H1 (cell line): ENCODE measurements at regions not wholly inside any gene's neighbourhood (a gene's known extent, or its start where the extent isn't known, plus 50 kb on each side); places are given as distances from the start of the nearest gene placed in this dataset.

Source experiments
- CTCF ChIA-PET: fragments of 300-600 bp; sonication (Branson Sonifier 250); formaldehyde crosslinking; loops from one replicate; lab custom pipeline; 2021; ENCODE audit not compliant: partially characterized antibody; lab: Charles Lee
- POLR2A ChIA-PET: fragments of 300-600 bp; sonication (Branson Sonifier 250); formaldehyde crosslinking; loops from one replicate; lab custom pipeline; 2021; ENCODE audit warnings: inconsistent platforms; ENCODE audit not compliant: partially characterized antibody; lab: Charles Lee
- DNase-seq, 2 experiments: peaks; one replicate each; pipeline versions ENCODE4 v3.0.0 to v3.0.0-alpha.2; 2010 to 2022; ENCODE audit warnings: low spot score in 2 of 2, low read depth in 1 of 2, mixed read lengths in 1 of 2
- FAIRE-seq: peaks from 2 replicates; lab custom pipeline; 2011; peaks lifted over from hg19 to GRCh38; lab: Jason Lieb, UNC
- H2AFZ ChIP-seq: 2 replicates; pipeline ENCODE4 v1.8.1; 2012; ENCODE audit warnings: low read length, inconsistent platforms
- H2AK5ac ChIP-seq: 2 replicates; pipeline ENCODE4 v1.6.1; 2013; ENCODE audit warnings: low read depth, low read length
- H2BK120ac ChIP-seq: replicated peaks from 2 replicates; pipeline ENCODE3; 2013; ENCODE audit warnings: low read depth, low read length, inconsistent platforms
- H2BK12ac ChIP-seq: 2 replicates; pipeline ENCODE4 v1.6.1; 2013; ENCODE audit warnings: low read depth, low read length
- H2BK15ac ChIP-seq: 2 replicates; pipeline ENCODE4 v1.6.1; 2013; ENCODE audit warnings: low read length
- H2BK20ac ChIP-seq: 2 replicates; pipeline ENCODE4 v1.6.1; 2013; ENCODE audit warnings: low read length
- H2BK5ac ChIP-seq: 2 replicates; pipeline ENCODE4 v1.6.1; 2013; ENCODE audit warnings: low read depth, low read length
- H3K14ac ChIP-seq: 2 replicates; pipeline ENCODE4 v1.6.1; 2013; ENCODE audit warnings: inconsistent platforms; ENCODE audit not compliant: insufficient read length
- H3K18ac ChIP-seq: 2 replicates; pipeline ENCODE4 v1.6.1; 2013; ENCODE audit warnings: low read length; ENCODE audit errors: extremely low read depth
- H3K23ac ChIP-seq: 2 replicates; pipeline ENCODE4 v1.6.1; 2013; ENCODE audit warnings: inconsistent platforms; ENCODE audit not compliant: insufficient read length
- H3K23me2 ChIP-seq: 2 replicates; pipeline ENCODE4 v1.6.1; 2013; ENCODE audit warnings: low read depth, low read length
- H3K27ac ChIP-seq: 2 replicates; pipeline ENCODE4 v1.6.1; 2011; ENCODE audit warnings: low read depth, low read length, inconsistent platforms
- H3K27me3 ChIP-seq, 4 experiments: replicated peaks in 1 of 4; 1 replicate in 1 of 4; 2 replicates in 3 of 4; pipeline versions ENCODE4 v1.6.1 to v1.8.1; 2011 to 2013; ENCODE audit warnings: low read length in 3 of 4, mild to moderate bottlenecking in 3 of 4, inconsistent platforms in 2 of 4, mixed read lengths in 2 of 4, moderate library complexity in 1 of 4; ENCODE audit not compliant: control insufficient read depth in 3 of 4, insufficient read depth in 3 of 4; ENCODE audit errors: extremely low read depth in 1 of 4
- H3K36me3 ChIP-seq, 4 experiments: 2 replicates each; pipeline versions ENCODE4 v1.6.1 to v1.8.1; 2011 to 2013; ENCODE audit warnings: mild to moderate bottlenecking in 4 of 4, low read length in 3 of 4, moderate library complexity in 2 of 4, control low read depth in 1 of 4, inconsistent platforms in 1 of 4; ENCODE audit not compliant: insufficient read depth in 4 of 4, control insufficient read depth in 2 of 4
- H3K4ac ChIP-seq: replicated peaks from 2 replicates; pipeline ENCODE3; 2013; ENCODE audit warnings: low read length, low read depth, mixed read lengths, inconsistent platforms; ENCODE audit not compliant: insufficient read length
- H3K4me1 ChIP-seq, 4 experiments: replicated peaks in 1 of 4; 1 replicate in 1 of 4; 2 replicates in 3 of 4; pipeline versions ENCODE4 v1.6.1 to v1.8.1; 2011 to 2013; ENCODE audit warnings: low read length in 3 of 4, inconsistent platforms in 2 of 4, mixed read lengths in 1 of 4; ENCODE audit not compliant: insufficient read depth in 4 of 4, control insufficient read depth in 3 of 4
- H3K4me2 ChIP-seq, 2 experiments: 2 replicates each; pipeline versions ENCODE4 v1.6.1 to v1.8.1; 2011 to 2013; ENCODE audit warnings: low read depth in 2 of 2, low read length in 2 of 2, control low read depth in 1 of 2, inconsistent platforms in 1 of 2, mild to moderate bottlenecking in 1 of 2; ENCODE audit not compliant: insufficient read depth in 1 of 2
- H3K4me3 ChIP-seq, 4 experiments: fragments of 200-600, 300-600 bp in 1 of 4; sonication (generic), shearing (Covaris generic), sonication (Bioruptor Twin) in 1 of 4; 2 replicates each; pipeline versions ENCODE4 v1.5.1 to v1.8.1; 2011 to 2016; ENCODE audit warnings: low read length in 4 of 4, low read depth in 3 of 4, control low read depth in 2 of 4, inconsistent platforms in 2 of 4, mild to moderate bottlenecking in 2 of 4, mixed read lengths in 1 of 4, moderate library complexity in 1 of 4; ENCODE audit not compliant: insufficient read depth in 2 of 4; ENCODE audit errors: extremely low read depth in 1 of 4
- H3K56ac ChIP-seq: replicated peaks from 2 replicates; pipeline ENCODE3; 2013; ENCODE audit warnings: low read depth, mild to moderate bottlenecking, mixed read lengths, low read length, inconsistent platforms; ENCODE audit not compliant: insufficient read length
- H3K79me1 ChIP-seq: 2 replicates; pipeline ENCODE4 v1.6.1; 2013; ENCODE audit warnings: low read depth, low read length, control low read depth
- H3K79me2 ChIP-seq, 2 experiments: 2 replicates each; pipeline versions ENCODE4 v1.6.1 to v1.8.1; 2012 to 2013; ENCODE audit warnings: low read length in 2 of 2, mild to moderate bottlenecking in 2 of 2, inconsistent platforms in 1 of 2; ENCODE audit not compliant: insufficient read depth in 2 of 2, control insufficient read depth in 1 of 2
- H3K9ac ChIP-seq, 4 experiments: replicated peaks in 1 of 4; 1 replicate in 1 of 4; 2 replicates in 3 of 4; pipeline versions ENCODE4 v1.6.1 to v1.8.1; 2011 to 2013; ENCODE audit warnings: low read depth in 3 of 4, low read length in 3 of 4, control low read depth in 2 of 4, mild to moderate bottlenecking in 2 of 4, moderate library complexity in 2 of 4, inconsistent platforms in 1 of 4; ENCODE audit errors: extremely low read depth in 1 of 4
- H3K9me3 ChIP-seq, 2 experiments: 2 replicates each; pipeline versions ENCODE4 v1.6.1 to v1.8.1; 2012 to 2013; ENCODE audit warnings: mild to moderate bottlenecking in 2 of 2, moderate library complexity in 2 of 2, control low read depth in 1 of 2, inconsistent platforms in 1 of 2, low read depth in 1 of 2, low read length in 1 of 2, mixed read lengths in 1 of 2; ENCODE audit not compliant: insufficient read depth in 2 of 2
- H4K20me1 ChIP-seq, 2 experiments: replicated peaks in 1 of 2; 2 replicates each; pipeline versions ENCODE3 to v1.8.1; 2011 to 2013; ENCODE audit warnings: inconsistent platforms in 2 of 2, low read length in 2 of 2, mild to moderate bottlenecking in 1 of 2; ENCODE audit not compliant: insufficient read depth in 2 of 2, control insufficient read depth in 1 of 2
- H4K5ac ChIP-seq: 2 replicates; pipeline ENCODE4 v1.6.1; 2013; ENCODE audit warnings: low read length, low read depth, mixed read lengths, inconsistent platforms; ENCODE audit not compliant: insufficient read length
- H4K8ac ChIP-seq: 2 replicates; pipeline ENCODE4 v1.8.0; 2013; ENCODE audit warnings: mild to moderate bottlenecking, moderate library complexity, low read length, inconsistent platforms; ENCODE audit not compliant: insufficient read depth; ENCODE audit errors: extremely low read depth
- H4K91ac ChIP-seq: replicated peaks from 2 replicates; pipeline ENCODE3; 2013; ENCODE audit warnings: low read length, mixed read lengths, inconsistent platforms; ENCODE audit not compliant: insufficient read length
- ASH2L ChIP-seq: fragments of 200-600, 300-600 bp; sonication (generic); IDR thresholded peaks from one replicate; pipeline ENCODE4 v1.7.1; 2017; ENCODE audit warnings: low read length
- BCL11A ChIP-seq, 2 experiments: IDR thresholded peaks; one replicate each; pipeline ENCODE4 v1.6.1; 2011; ENCODE audit warnings: low read depth in 2 of 2, low read length in 2 of 2, mild to moderate bottlenecking in 2 of 2
- CBX5 ChIP-seq: fragments of 300-800, 300-1000 bp; sonication (generic); IDR thresholded peaks from 2 replicates; pipeline ENCODE4 v1.7.1; 2016; ENCODE audit warnings: antibody characterized with exemption, low read length, low read depth
- CBX8 ChIP-seq: fragments of 300-800, 300-1000 bp; sonication (generic); IDR thresholded peaks from 2 replicates; pipeline ENCODE4 v1.7.1; 2016; ENCODE audit warnings: low read depth, low read length, borderline replicate concordance
- CEBPB ChIP-seq: IDR thresholded peaks from 2 replicates; pipeline ENCODE4 v1.6.1; 2012; ENCODE audit warnings: low read depth, low read length
- CTBP2 ChIP-seq: IDR thresholded peaks from 2 replicates; pipeline ENCODE4 v1.7.0; 2011; ENCODE audit warnings: borderline replicate concordance, mild to moderate bottlenecking, moderate library complexity, mixed read lengths, low read length; ENCODE audit not compliant: insufficient read depth, insufficient read length
- EP300 ChIP-seq, 2 experiments: IDR thresholded peaks; 1 replicate in 1 of 2; 2 replicates in 1 of 2; pipeline ENCODE4 v1.6.1; 2011 to 2012; ENCODE audit warnings: low read depth in 2 of 2, low read length in 2 of 2, mild to moderate bottlenecking in 2 of 2, borderline replicate concordance in 1 of 2, inconsistent platforms in 1 of 2, moderate library complexity in 1 of 2
- HDAC2 ChIP-seq, 2 experiments: fragments of 300-600 bp in 1 of 2; sonication (generic) in 1 of 2; IDR thresholded peaks; 2 replicates each; pipeline ENCODE4 v1.6.1; 2011 to 2012; ENCODE audit warnings: low read depth in 2 of 2, low read length in 2 of 2, mild to moderate bottlenecking in 2 of 2, moderate library complexity in 2 of 2, borderline replicate concordance in 1 of 2, inconsistent platforms in 1 of 2
- KDM4A ChIP-seq: IDR thresholded peaks from one replicate; pipeline ENCODE4 v1.7.1; 2012; ENCODE audit warnings: low read depth, mild to moderate bottlenecking, moderate library complexity, low read length, inconsistent platforms; ENCODE audit not compliant: severe bottlenecking
- SIN3A ChIP-seq, 2 experiments: IDR thresholded peaks in 1 of 2; conservative IDR thresholded peaks in 1 of 2; 2 replicates each; pipeline ENCODE4 v1.6.1; 2011 to 2012; ENCODE audit warnings: low read length in 2 of 2, improper control_type of control experiment in 1 of 2, low read depth in 1 of 2, mild to moderate bottlenecking in 1 of 2
- SRF ChIP-seq: IDR thresholded peaks from 2 replicates; pipeline ENCODE4 v1.6.1; 2011; ENCODE audit warnings: mild to moderate bottlenecking, low read depth, low read length, moderate library complexity
- SUZ12 ChIP-seq: fragments of 200-600 bp; sonication (generic); IDR thresholded peaks from 2 replicates; pipeline ENCODE4 v1.6.1; 2012; ENCODE audit warnings: mild to moderate bottlenecking, inconsistent platforms, low read length, moderate library complexity, mixed read lengths
- TAF1 ChIP-seq: IDR thresholded peaks from 2 replicates; pipeline ENCODE4 v1.6.1; 2011; ENCODE audit warnings: mild to moderate bottlenecking, low read depth, low read length
- WGBS, 2 experiments: shearing (Covaris generic) in 1 of 2; methylation state at CpG; one replicate each; pipeline versions ENCODE4 v1.1.6 to v1.1.7; 2013 to 2015; ENCODE audit warnings: low lambda C conversion rate in 2 of 2, mixed read lengths in 2 of 2, inconsistent platforms in 1 of 2, low coverage in 1 of 2, missing lambda C conversion rate in 1 of 2; ENCODE audit not compliant: insufficient replicate concordance in 2 of 2, insufficient coverage in 1 of 2, insufficient read length in 1 of 2; ENCODE audit errors: extremely low coverage in 1 of 2, missing lambda C conversion rate in 1 of 2; 5-methylcytosine and 5-hydroxymethylcytosine counted together
- TF ChIP-seq, protein P1 (sequence below): IDR thresholded peaks from 2 replicates; pipeline ENCODE4 v1.6.1; 2012; ENCODE audit warnings: inconsistent platforms

DNA sequence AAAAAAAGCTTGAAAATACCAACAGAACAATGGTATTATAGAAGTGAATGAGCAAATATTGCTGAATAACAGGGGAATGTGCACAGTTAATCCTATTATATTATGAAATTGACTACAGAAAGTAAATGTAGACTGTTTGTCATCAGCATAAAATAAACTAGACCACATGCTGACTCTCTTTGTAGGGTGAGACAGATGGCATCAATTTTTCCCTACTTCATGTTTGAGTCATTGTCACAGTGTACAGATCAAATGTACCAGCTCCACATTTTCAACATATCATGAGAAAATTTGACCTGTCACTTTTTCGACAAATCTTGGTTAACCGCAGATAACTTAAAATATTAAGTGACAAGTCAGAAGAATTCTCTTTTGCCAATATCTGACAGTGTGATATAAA, 421.0 kb downstream of the RPL10L start:
- H3K23ac ChIP-seq: no peak overlapping the region
- H3K9ac ChIP-seq: no peak overlapping the region
- no peak overlapping the region for H3K56ac ChIP-seq
- no peak overlapping the region for H2BK15ac ChIP-seq
- H3K27ac ChIP-seq: no peak overlapping the region
- H3K23me2 ChIP-seq: no peaks in the 10 kb centered on the region
- H2BK12ac ChIP-seq: no peak overlapping the region
- no peak overlapping the region for H3K4me3 ChIP-seq
- H3K4ac ChIP-seq: no peak overlapping the region
- H3K4me1 ChIP-seq: no peaks in the 10 kb centered on the region
- 98% methylated on average over 2 of the region's 2 CpGs; no CpG with 5 or more reads in 1 of the 2 experiments for WGBS, 2 experiments
- H4K91ac ChIP-seq: no peak overlapping the region
- H3K9me3 ChIP-seq: no peaks in the 10 kb centered on the region
- DNase-seq: no peak
- no peak overlapping the region for H3K4me2 ChIP-seq
- H3K79me1 ChIP-seq: no peaks in the 10 kb centered on the region
- no peak overlapping the region for H2AFZ ChIP-seq
- H3K36me3 ChIP-seq: no peaks in the 10 kb centered on the region
- H3K14ac ChIP-seq: no peak overlapping the region
- no peak overlapping the region for H2BK120ac ChIP-seq
- H4K5ac ChIP-seq: no peak overlapping the region
- CTCF ChIA-PET: no interaction called here
- H2AK5ac ChIP-seq: no peak overlapping the region
- H4K8ac ChIP-seq: no peak overlapping the region
- H3K18ac ChIP-seq: no peak overlapping the region
- FAIRE-seq: no peak
- H2BK5ac ChIP-seq: no peak overlapping the region
- POLR2A ChIA-PET: no interaction called here
- no peaks in the 10 kb centered on the region for H4K20me1 ChIP-seq
- no peaks in the 10 kb centered on the region for H3K27me3 ChIP-seq
- H3K79me2 ChIP-seq: no peaks in the 10 kb centered on the region
- H2BK20ac ChIP-seq: no peak overlapping the region
- TF ChIP-seq BCL11A (IDR thresholded peaks at IDR 0.05; ENCODE audit: low read depth in 2 of 2, low read length in 2 of 2) (no peak), CTBP2 (no peak), CBX5 (no peak), CBX8 (no peak), SUZ12 (no peak), SRF (no peak), SIN3A (conservative IDR thresholded peaks at IDR 0.05 in 1 of 2, IDR thresholded peaks at IDR 0.05 in 1 of 2; ENCODE audit: low read depth in 1 of 2, low read length in 2 of 2) (no peak), KDM4A (no peak), EP300 (IDR thresholded peaks at IDR 0.05; ENCODE audit: borderline replicate concordance in 1 of 2, low read depth in 2 of 2, low read length in 2 of 2) (no peak), HDAC2 (IDR thresholded peaks at IDR 0.05; ENCODE audit: borderline replicate concordance in 1 of 2, low read depth in 2 of 2, low read length in 2 of 2) (no peak), CEBPB (no peak), ASH2L (no peak), TAF1 (no peak)
- TF ChIP-seq, protein P1, sequence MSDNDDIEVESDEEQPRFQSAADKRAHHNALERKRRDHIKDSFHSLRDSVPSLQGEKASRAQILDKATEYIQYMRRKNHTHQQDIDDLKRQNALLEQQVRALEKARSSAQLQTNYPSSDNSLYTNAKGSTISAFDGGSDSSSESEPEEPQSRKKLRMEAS: no peak
